ENCODE measurements at regions not wholly inside any gene's neighbourhood (a gene's known extent, or its start where the extent isn't known, plus 50 kb on each side); places are given as distances from the start of the nearest gene placed in this dataset.
"Not testable (repeated sequence)": the region's sequence is repeated elsewhere in the genome, so short reads cannot be mapped to it uniquely, and the experiment has no call there.

DNA sequence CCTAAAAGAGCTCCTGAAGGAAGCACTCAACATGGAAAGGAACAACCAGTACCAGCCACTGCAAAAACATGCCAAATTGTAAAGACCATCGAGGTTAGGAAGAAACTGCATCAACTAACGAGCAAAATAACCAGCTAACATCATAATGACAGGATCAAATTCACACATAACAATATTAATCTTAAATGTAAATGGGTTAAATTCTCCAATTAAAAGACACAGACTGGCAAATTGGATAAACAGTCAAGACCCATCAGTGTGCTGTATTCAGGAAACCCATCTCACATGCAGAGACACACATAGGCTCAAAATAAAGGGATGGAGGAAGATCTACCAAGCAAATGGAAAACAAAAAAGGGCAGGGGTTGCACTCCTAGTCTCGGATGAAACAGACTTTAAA lies 191.6 kb upstream of the MGAT5 start:
- H3K9me3 ChIP-seq (ENCODE audit: insufficient read depth, low read depth, low read length) = peaks cover 12% of the 10 kb centered on the region
- H3K27ac ChIP-seq (ENCODE audit: low read length); H3K4me3 ChIP-seq (ENCODE audit: low read length); H3K36me3 ChIP-seq (ENCODE audit: insufficient read depth, low read depth, low read length); H3K9ac ChIP-seq (ENCODE audit: low read depth, low read length); H3K27me3 ChIP-seq (ENCODE audit: insufficient read depth, low read length); H3K4me1 ChIP-seq (ENCODE audit: insufficient read depth, low read length): not testable (repeated sequence)

DNA sequence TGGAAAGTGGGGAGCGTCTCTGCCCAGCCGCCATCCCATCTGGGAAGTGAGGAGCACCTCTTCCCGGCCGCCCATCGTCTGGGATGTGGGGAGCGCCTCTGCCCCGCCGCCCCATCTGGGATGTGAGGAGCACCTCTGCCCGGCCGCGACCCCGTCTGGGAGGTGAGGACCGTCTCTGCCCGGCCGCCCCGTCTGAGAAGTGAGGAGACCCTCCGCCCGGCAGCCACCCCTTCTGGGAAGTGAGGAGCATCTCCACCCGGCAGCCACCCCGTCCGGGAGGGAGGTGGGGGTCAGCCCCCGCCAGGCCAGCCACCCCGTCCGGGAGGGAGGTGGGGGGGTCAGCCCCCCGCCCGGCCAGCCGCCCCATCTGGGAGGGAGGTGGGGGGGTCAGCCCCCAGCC lies 190.0 kb upstream of the MGAT5 start:
- not testable (repeated sequence) for H3K4me3 ChIP-seq (ENCODE audit: low read length); H3K9ac ChIP-seq (ENCODE audit: low read depth, low read length); H3K4me1 ChIP-seq (ENCODE audit: insufficient read depth, low read length); H3K36me3 ChIP-seq (ENCODE audit: insufficient read depth, low read depth, low read length); H3K27me3 ChIP-seq (ENCODE audit: insufficient read depth, low read length); H3K27ac ChIP-seq (ENCODE audit: low read length)
- peaks cover 12% of the 10 kb centered on the region for H3K9me3 ChIP-seq (ENCODE audit: insufficient read depth, low read depth, low read length)

DNA sequence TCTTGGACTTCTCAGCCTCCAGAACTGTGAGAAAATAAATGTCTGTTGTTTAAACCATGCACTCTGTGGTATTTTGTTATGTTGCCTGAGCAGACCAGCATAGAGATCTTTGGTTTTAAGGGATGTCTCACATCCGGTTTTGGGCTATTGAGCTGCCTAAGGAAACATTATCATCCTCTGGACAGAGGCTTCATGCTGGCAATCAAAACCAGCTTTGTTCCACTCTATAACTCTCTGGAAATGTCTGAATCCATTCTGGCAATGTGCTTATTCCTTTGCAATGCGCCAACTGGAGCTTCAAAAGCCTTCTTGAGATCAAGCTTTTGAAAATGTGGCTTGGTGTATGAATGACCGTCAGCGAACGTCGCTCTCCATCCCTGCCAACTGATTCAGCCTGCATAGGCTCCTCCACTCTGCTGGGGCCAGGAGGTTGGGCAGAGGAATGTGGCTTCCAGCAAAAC lies 183.6 kb upstream of the MGAT5 start:
- Histone ChIP-seq H3K36me3 (ENCODE audit: insufficient read depth, low read depth, low read length) (no peaks in the 10 kb centered on the region), H3K4me3 (ENCODE audit: low read length) (no peak overlapping the region), H3K9me3 (ENCODE audit: insufficient read depth, low read depth, low read length) (no peaks in the 10 kb centered on the region), H3K27ac (ENCODE audit: low read length) (no peak overlapping the region), H3K27me3 (ENCODE audit: insufficient read depth, low read length) (no peaks in the 10 kb centered on the region), H3K4me1 (ENCODE audit: insufficient read depth, low read length) (no peaks in the 10 kb centered on the region), H3K9ac (ENCODE audit: low read depth, low read length) (no peak overlapping the region)

DNA sequence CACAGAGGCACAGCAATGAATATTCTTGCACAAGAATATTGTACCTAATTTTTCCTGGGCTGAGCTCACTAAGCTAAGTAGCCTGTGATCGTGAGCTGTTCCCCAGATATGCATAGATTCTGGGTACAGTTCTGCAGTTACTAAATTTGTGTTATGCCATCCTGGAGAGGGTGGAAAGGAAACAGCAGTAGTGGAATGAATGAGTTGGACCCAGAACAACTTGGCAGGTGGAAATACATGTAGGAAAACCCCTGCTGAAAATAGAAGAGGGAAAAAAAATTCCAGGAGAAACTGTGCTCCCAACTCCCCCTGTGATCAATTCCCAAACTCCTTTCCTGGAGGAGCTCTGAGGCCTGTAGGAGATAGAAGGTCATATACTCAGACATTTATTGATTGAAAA lies 181.5 kb upstream of the MGAT5 start:
- H3K9ac ChIP-seq (ENCODE audit: low read depth, low read length) = no peak overlapping the region
- H3K27ac ChIP-seq (ENCODE audit: low read length) = no peak overlapping the region
- no peaks in the 10 kb centered on the region for H3K9me3 ChIP-seq (ENCODE audit: insufficient read depth, low read depth, low read length)

DNA sequence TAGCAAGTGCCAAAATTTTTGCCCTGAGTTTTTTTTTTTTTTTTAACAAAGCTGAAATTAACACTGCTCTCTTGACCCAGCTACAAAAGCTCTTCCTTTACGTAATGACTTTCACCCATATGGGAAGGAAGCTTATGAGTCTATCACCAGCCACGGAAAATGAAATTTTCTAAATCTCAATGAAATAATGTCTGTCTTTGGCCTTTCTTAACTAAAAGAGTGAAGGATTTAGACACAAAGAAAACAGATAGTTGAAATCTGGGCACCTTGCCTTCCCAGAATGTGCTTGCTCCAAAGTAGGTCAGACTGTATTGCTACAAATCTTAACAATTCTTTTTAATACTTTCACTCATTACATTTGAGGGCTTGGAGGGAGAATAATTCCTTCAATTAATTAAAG lies 180.8 kb upstream of the MGAT5 start:
- no peaks in the 10 kb centered on the region for H3K4me1 ChIP-seq (ENCODE audit: insufficient read depth, low read length)
- H3K27ac ChIP-seq (ENCODE audit: low read length) = no peak overlapping the region
- H3K27me3 ChIP-seq (ENCODE audit: insufficient read depth, low read length) = no peaks in the 10 kb centered on the region
- H3K4me3 ChIP-seq (ENCODE audit: low read length) = no peak overlapping the region
- H3K9ac ChIP-seq (ENCODE audit: low read depth, low read length) = no peak overlapping the region
- H3K9me3 ChIP-seq (ENCODE audit: insufficient read depth, low read depth, low read length) = no peaks in the 10 kb centered on the region
- no peaks in the 10 kb centered on the region for H3K36me3 ChIP-seq (ENCODE audit: insufficient read depth, low read depth, low read length)

More for the DNA sequence above, 181.5 kb upstream of the MGAT5 start:
- no peak overlapping the region for H3K4me3 ChIP-seq (ENCODE audit: low read length)
- H3K36me3 ChIP-seq (ENCODE audit: insufficient read depth, low read depth, low read length) = no peaks in the 10 kb centered on the region
- no peaks in the 10 kb centered on the region for H3K4me1 ChIP-seq (ENCODE audit: insufficient read depth, low read length)
- no peaks in the 10 kb centered on the region for H3K27me3 ChIP-seq (ENCODE audit: insufficient read depth, low read length)

DNA sequence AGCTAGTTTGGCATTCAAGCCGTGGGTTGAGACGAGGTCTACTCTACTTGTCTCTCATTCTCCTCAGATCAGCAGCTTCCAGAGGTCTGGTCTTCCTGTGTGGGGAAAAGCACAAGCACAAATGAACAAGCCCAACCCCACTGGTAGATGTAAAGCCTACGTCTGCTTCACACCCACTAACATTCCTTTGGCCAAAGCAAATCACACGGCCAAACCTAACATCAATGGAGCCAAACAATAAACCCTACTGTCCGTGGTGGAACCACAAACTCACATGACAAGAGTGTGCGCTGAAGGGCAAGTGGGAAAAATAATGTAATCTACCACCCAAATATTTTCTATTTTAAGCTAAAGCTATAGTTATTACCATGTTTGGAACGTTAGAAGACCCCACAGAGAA lies 179.3 kb upstream of the MGAT5 start:
- Histone ChIP-seq H3K4me1 (ENCODE audit: insufficient read depth, low read length) (no peaks in the 10 kb centered on the region), H3K27me3 (ENCODE audit: insufficient read depth, low read length) (no peaks in the 10 kb centered on the region), H3K9me3 (ENCODE audit: insufficient read depth, low read depth, low read length) (no peaks in the 10 kb centered on the region), H3K9ac (ENCODE audit: low read depth, low read length) (no peak overlapping the region), H3K27ac (ENCODE audit: low read length) (no peak overlapping the region), H3K4me3 (ENCODE audit: low read length) (no peak overlapping the region), H3K36me3 (ENCODE audit: insufficient read depth, low read depth, low read length) (no peaks in the 10 kb centered on the region)

DNA sequence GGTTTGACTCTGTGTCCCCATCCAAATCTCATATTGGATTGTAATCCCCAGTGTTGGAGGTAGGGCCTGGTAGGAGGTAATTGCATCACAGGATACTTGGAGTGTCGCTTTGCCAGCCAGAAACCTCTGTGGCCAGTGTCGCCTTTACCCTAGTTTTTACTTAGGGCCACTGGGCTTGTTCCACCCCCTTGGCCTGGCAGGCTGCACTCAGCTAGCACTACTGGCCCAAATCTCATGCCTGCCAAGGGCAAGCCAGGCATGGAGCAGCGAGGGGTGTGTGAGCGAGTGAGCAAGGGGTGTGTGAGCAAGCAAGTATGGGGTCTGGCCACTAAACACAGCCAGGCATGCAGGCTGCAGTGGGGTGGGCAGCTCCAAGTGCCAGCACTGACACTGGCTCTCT lies 178.7 kb upstream of the MGAT5 start:
- H3K9me3 ChIP-seq (ENCODE audit: insufficient read depth, low read depth, low read length) = no peaks in the 10 kb centered on the region
- H3K27ac ChIP-seq (ENCODE audit: low read length) = no peak overlapping the region
- H3K4me3 ChIP-seq (ENCODE audit: low read length) = no peak overlapping the region
- H3K4me1 ChIP-seq (ENCODE audit: insufficient read depth, low read length) = peaks cover 4% of the 10 kb centered on the region; the same call in 1 of the 2 replicates
- H3K27me3 ChIP-seq (ENCODE audit: insufficient read depth, low read length) = no peaks in the 10 kb centered on the region
- no peak overlapping the region for H3K9ac ChIP-seq (ENCODE audit: low read depth, low read length)
- no peaks in the 10 kb centered on the region for H3K36me3 ChIP-seq (ENCODE audit: insufficient read depth, low read depth, low read length)

DNA sequence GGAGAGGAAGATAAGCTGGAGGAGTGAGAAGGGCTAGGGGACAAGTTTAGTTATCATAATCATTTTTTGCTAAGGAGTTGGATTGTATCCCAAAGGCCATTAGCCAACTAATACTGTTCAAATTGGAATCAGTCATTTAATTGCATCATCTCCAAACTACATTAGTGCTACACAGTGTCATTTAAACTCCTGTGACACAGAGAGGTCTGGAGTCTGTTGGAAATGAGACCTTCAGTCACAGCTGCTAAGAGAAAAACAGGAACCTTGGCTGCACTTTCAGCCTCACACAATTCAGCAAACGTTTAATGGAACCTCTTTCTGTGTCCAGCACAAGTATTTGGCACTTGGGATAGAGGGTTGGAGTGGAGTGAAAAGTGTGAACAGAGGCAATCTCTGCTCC lies 175.5 kb upstream of the MGAT5 start:
- Histone ChIP-seq H3K36me3 (ENCODE audit: insufficient read depth, low read depth, low read length) (no peaks in the 10 kb centered on the region), H3K27ac (ENCODE audit: low read length) (no peak overlapping the region), H3K9me3 (ENCODE audit: insufficient read depth, low read depth, low read length) (no peaks in the 10 kb centered on the region), H3K4me3 (ENCODE audit: low read length) (no peak overlapping the region), H3K4me1 (ENCODE audit: insufficient read depth, low read length) (peaks cover 14% of the 10 kb centered on the region), H3K9ac (ENCODE audit: low read depth, low read length) (no peak overlapping the region), H3K27me3 (ENCODE audit: insufficient read depth, low read length) (no peaks in the 10 kb centered on the region)

DNA sequence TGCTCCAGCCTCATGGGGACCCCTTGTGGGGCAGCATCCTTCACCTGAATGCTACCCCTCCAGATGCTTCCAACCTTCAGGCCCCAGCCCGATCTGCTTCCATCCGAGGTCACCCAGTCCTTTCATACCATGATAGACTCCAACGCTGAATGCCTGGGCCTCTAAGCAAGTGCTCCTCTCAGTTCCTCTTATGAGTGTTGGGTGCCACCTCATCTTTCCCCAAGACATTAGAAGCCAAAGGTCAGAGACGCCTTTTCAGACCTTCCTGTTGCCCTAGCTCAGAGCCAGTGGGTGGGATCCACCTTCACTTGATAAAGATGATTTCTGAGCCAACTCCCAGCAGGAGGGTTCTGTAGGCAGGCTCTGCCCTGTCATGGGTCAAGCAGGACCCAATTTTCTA lies 174.5 kb upstream of the MGAT5 start:
- no peak overlapping the region for H3K9ac ChIP-seq (ENCODE audit: low read depth, low read length)
- H3K4me3 ChIP-seq (ENCODE audit: low read length) = no peak overlapping the region
- no peak overlapping the region for H3K27ac ChIP-seq (ENCODE audit: low read length)
- H3K9me3 ChIP-seq (ENCODE audit: insufficient read depth, low read depth, low read length) = no peaks in the 10 kb centered on the region
- peaks cover 14% of the 10 kb centered on the region for H3K4me1 ChIP-seq (ENCODE audit: insufficient read depth, low read length)
- H3K27me3 ChIP-seq (ENCODE audit: insufficient read depth, low read length) = no peaks in the 10 kb centered on the region
- H3K36me3 ChIP-seq (ENCODE audit: insufficient read depth, low read depth, low read length) = no peaks in the 10 kb centered on the region

DNA sequence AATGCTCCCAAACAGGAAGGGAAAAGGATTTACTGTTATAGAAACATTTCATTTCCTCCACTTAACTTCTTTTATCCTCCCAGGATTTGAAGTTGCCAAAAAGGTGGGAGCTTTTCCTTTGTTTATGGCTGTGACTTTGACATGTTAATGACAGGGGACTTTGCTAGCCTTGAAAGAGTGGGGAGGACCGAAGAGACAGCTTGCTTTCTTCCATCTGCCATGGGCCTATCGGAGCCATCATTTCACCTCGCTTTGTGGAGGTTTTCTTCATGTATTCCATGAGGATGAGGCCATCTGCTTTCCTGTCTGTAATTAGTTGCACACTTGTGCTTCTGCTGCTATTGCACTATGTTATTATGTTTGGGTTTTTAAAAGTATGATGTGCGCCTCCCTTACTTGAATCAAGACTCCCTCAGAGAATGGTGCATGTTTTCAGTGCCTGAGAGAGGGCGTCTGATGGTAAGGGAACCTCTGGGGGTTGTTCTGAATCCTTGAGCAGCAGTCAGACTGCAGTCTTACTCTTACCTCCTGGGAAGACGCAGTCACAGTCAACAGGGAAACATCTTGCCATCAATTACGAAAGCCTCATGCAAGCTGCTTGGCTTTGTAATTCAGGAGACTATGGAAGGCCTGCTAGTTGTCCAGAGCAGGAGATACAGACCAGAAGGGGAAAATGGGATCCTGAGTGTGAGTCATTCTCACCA lies 173.3 kb upstream of the MGAT5 start:
- H3K4me1 ChIP-seq (ENCODE audit: insufficient read depth, low read length) = peaks cover 14% of the 10 kb centered on the region
- no peaks in the 10 kb centered on the region for H3K36me3 ChIP-seq (ENCODE audit: insufficient read depth, low read depth, low read length)
- H3K4me3 ChIP-seq (ENCODE audit: low read length) = no peak overlapping the region; the same call in 1 of the 2 replicates
- no peaks in the 10 kb centered on the region for H3K9me3 ChIP-seq (ENCODE audit: insufficient read depth, low read depth, low read length)
- no peak overlapping the region for H3K27ac ChIP-seq (ENCODE audit: low read length)
- no peak overlapping the region for H3K9ac ChIP-seq (ENCODE audit: low read depth, low read length)
- H3K27me3 ChIP-seq (ENCODE audit: insufficient read depth, low read length) = no peaks in the 10 kb centered on the region

DNA sequence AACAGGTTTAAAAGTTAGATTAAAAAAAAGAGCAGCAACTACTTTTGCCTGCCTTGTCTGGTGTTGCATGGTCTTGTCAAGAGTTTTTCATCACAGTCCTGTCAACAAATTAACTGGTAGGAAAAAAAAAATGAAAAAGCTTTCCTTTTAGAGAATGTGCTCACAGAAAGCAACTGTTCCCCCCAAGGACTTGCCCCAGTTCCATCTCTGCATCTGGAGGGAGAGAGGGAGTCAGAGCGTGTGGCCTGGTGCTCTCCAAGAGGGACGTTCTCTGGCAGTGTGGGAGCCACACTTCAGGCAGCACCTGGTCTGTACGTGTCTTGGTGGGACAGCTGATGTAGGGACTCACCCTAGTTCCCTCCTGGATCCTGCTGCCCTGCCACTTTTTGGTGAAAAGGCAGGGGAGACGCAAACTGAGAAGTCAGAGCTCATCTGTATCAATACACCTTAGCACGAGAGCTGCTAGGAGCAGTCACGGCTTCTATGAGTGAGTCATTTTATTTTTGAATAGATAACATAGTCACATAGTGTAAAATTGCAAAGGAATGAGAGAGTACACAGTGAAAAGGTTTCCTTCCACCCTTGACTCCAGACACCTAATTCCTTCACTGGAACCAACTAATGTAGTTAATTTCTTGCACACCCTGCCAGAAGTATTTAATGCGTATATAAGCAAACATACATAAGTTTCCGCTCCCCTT lies 172.5 kb upstream of the MGAT5 start:
- peaks cover 14% of the 10 kb centered on the region for H3K4me1 ChIP-seq (ENCODE audit: insufficient read depth, low read length)
- H3K9me3 ChIP-seq (ENCODE audit: insufficient read depth, low read depth, low read length) = no peaks in the 10 kb centered on the region
- H3K36me3 ChIP-seq (ENCODE audit: insufficient read depth, low read depth, low read length) = no peaks in the 10 kb centered on the region
- H3K27ac ChIP-seq (ENCODE audit: low read length) = no peak overlapping the region
- no peak overlapping the region for H3K4me3 ChIP-seq (ENCODE audit: low read length)
- no peaks in the 10 kb centered on the region for H3K27me3 ChIP-seq (ENCODE audit: insufficient read depth, low read length)
- no peak overlapping the region for H3K9ac ChIP-seq (ENCODE audit: low read depth, low read length)

DNA sequence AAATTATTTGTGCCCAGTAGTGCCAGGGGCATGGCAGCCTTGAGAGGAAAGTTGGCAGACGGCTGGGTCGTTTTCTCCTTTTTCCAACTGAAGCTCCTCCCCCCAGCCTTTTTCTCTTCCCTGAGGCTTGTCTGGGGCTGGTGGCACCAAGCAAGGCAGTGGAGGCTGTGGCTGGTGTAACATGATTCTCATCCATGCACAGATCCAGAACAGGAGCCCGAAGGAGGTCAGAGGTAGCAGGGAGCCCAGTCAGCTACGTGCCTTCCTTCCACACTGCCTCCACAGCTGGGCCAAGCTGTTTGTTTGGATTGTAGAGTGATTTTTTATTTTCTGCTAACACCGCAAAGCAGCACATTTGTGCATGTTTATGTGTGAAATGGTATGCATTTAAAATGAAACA lies 170.3 kb upstream of the MGAT5 start:
- Histone ChIP-seq H3K27ac (ENCODE audit: low read length) (no peak overlapping the region), H3K9me3 (ENCODE audit: insufficient read depth, low read depth, low read length) (no peaks in the 10 kb centered on the region), H3K27me3 (ENCODE audit: insufficient read depth, low read length) (no peaks in the 10 kb centered on the region), H3K4me3 (ENCODE audit: low read length) (no peak overlapping the region), H3K4me1 (ENCODE audit: insufficient read depth, low read length) (peaks cover 22% of the 10 kb centered on the region), H3K36me3 (ENCODE audit: insufficient read depth, low read depth, low read length) (no peaks in the 10 kb centered on the region), H3K9ac (ENCODE audit: low read depth, low read length) (no peak overlapping the region)
